ENCODE measurements at regions not wholly inside any gene's neighbourhood (a gene's known extent, or its start where the extent isn't known, plus 50 kb on each side); places are given as distances from the start of the nearest gene placed in this dataset.

GRCh38 chr1:56411021-56411420 lies 168.3 kb downstream of the PLPP3 start:
- Histone ChIP-seq H3K9ac (ENCODE audit: insufficient read depth, low read depth, low read length) (no peak overlapping the region), H3K27me3 (ENCODE audit: control insufficient read depth in 1 of 2, insufficient read depth in 2 of 2, low read length in 2 of 2) (no peaks in the 10 kb centered on the region), H3K27ac (ENCODE audit: extremely low read length, insufficient read depth, low read length) (peak overlapping the region; percentile 34), H3K4me3 (replicated peaks in 1 of 3; ENCODE audit: insufficient read depth in 1 of 3, low read depth in 2 of 3, low read length in 3 of 3) (no peak overlapping the region), H3K9me3 (ENCODE audit: low read length) (no peaks in the 10 kb centered on the region), H4K20me1 (ENCODE audit: insufficient read depth, low read length) (no peaks in the 10 kb centered on the region), H3K4me2 (ENCODE audit: low read depth, low read length) (no peak overlapping the region), H3K79me2 (ENCODE audit: insufficient read depth, low read length) (no peaks in the 10 kb centered on the region), H3K36me3 (replicated peaks in 1 of 2; ENCODE audit: control insufficient read depth in 1 of 2, insufficient read depth in 2 of 2, low read length in 2 of 2) (no peaks in the 10 kb centered on the region), H2AFZ (ENCODE audit: low read length) (no peak overlapping the region), H3K4me1 (ENCODE audit: insufficient read depth, low read length) (peaks cover 67% of the 10 kb centered on the region)
- DNase-seq (ENCODE audit: low spot score) = no peak
- ChIA-PET POLR2A (interaction anchor here (0.8 to 1.8 kb wide), 11 partner anchors 26 to 168 kb away, joined by 3 to 7 read pairs (median 4); partner anchors contain the start of gene PLPP3), CTCF (ENCODE audit: low intra/inter-chr PET ratio, low total read pairs) (no interaction called here)
- no peak for ATAC-seq
- 0 out of 2 replicates have a peak, but pooled peaks have one; percentile 30 for TF ChIP-seq ZFY (CRISPR knock-in tag; IDR thresholded peaks at IDR 0.05)
- TF ChIP-seq, protein P1, sequence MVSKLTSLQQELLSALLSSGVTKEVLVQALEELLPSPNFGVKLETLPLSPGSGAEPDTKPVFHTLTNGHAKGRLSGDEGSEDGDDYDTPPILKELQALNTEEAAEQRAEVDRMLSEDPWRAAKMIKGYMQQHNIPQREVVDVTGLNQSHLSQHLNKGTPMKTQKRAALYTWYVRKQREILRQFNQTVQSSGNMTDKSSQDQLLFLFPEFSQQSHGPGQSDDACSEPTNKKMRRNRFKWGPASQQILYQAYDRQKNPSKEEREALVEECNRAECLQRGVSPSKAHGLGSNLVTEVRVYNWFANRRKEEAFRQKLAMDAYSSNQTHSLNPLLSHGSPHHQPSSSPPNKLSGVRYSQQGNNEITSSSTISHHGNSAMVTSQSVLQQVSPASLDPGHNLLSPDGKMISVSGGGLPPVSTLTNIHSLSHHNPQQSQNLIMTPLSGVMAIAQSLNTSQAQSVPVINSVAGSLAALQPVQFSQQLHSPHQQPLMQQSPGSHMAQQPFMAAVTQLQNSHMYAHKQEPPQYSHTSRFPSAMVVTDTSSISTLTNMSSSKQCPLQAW (CRISPR knock-in tag; IDR thresholded peaks at IDR 0.05) = 0 out of 2 replicates have a peak, but pooled peaks have one; percentile 1
- TF ChIP-seq HNF4A (CRISPR knock-in tag; IDR thresholded peaks at IDR 0.05) = peak; percentile 60
- no peak for TF ChIP-seq ASH2L (IDR thresholded peaks at IDR 0.05; ENCODE audit: insufficient read length, low read depth, low read length)
- TF ChIP-seq RBAK (CRISPR knock-in tag; IDR thresholded peaks at IDR 0.05) = no peak
- FAIRE-seq = no peak
- BruUV-seq (replicated peaks) = no TSS peak
- intact Hi-C loops (cut with micrococcal nuclease; ENCODE audit: unreplicated experiment) = loop anchor here (5.0 kb wide), 2 partner anchors 36 to 174 kb away; no protein-coding TSS in a partner anchor
- in situ Hi-C loops (cut with HindIII; ENCODE audit: extremely low pct_ligation_motif_present, low pct_unique_long_range_greater_than_20kb) = loop anchor here (5.0 kb wide), 1 partner anchor 96 kb away; no protein-coding TSS in a partner anchor
- 53% methylated on average over 2 of the region's 2 CpGs for WGBS (ENCODE audit: low lambda C conversion rate)

- Histone ChIP-seq H3K4me2 (ENCODE audit: low read depth, low read length) (no peak overlapping the region), H3K27me3 (ENCODE audit: control insufficient read depth in 1 of 2, insufficient read depth in 2 of 2, low read length in 2 of 2) (no peaks in the 10 kb centered on the region), H3K36me3 (replicated peaks in 1 of 2; ENCODE audit: control insufficient read depth in 1 of 2, insufficient read depth in 2 of 2, low read length in 2 of 2) (no peaks in the 10 kb centered on the region), H3K27ac (ENCODE audit: extremely low read length, insufficient read depth, low read length) (no peak overlapping the region), H3K4me3 (replicated peaks in 1 of 3; ENCODE audit: insufficient read depth in 1 of 3, low read depth in 2 of 3, low read length in 3 of 3) (no peak overlapping the region), H3K4me1 (ENCODE audit: insufficient read depth, low read length) (peaks cover 61% of the 10 kb centered on the region), H3K79me2 (ENCODE audit: insufficient read depth, low read length) (no peaks in the 10 kb centered on the region), H4K20me1 (ENCODE audit: insufficient read depth, low read length) (no peaks in the 10 kb centered on the region), H2AFZ (ENCODE audit: low read length) (no peak overlapping the region), H3K9ac (ENCODE audit: insufficient read depth, low read depth, low read length) (no peak overlapping the region), H3K9me3 (ENCODE audit: low read length) (no peaks in the 10 kb centered on the region)
- ATAC-seq = no peak
- POLR2A ChIA-PET = interaction anchor here (0.9 to 1.8 kb wide), 10 partner anchors 51 to 169 kb away, joined by 3 to 7 read pairs (median 4); partner anchors contain the start of gene PLPP3
- no peak for DNase-seq (ENCODE audit: low spot score)
- TF ChIP-seq, protein P2, sequence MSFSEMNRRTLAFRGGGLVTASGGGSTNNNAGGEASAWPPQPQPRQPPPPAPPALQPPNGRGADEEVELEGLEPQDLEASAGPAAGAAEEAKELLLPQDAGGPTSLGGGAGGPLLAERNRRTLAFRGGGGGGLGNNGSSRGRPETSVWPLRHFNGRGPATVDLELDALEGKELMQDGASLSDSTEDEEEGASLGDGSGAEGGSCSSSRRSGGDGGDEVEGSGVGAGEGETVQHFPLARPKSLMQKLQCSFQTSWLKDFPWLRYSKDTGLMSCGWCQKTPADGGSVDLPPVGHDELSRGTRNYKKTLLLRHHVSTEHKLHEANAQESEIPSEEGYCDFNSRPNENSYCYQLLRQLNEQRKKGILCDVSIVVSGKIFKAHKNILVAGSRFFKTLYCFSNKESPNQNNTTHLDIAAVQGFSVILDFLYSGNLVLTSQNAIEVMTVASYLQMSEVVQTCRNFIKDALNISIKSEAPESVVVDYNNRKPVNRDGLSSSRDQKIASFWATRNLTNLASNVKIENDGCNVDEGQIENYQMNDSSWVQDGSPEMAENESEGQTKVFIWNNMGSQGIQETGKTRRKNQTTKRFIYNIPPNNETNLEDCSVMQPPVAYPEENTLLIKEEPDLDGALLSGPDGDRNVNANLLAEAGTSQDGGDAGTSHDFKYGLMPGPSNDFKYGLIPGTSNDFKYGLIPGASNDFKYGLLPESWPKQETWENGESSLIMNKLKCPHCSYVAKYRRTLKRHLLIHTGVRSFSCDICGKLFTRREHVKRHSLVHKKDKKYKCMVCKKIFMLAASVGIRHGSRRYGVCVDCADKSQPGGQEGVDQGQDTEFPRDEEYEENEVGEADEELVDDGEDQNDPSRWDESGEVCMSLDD (CRISPR knock-in tag; IDR thresholded peaks at IDR 0.05; ENCODE audit: borderline replicate concordance) = no peak
- 0 out of 2 replicates have a peak, but pooled peaks have one; percentile 12 for TF ChIP-seq EHMT2 (IDR thresholded peaks at IDR 0.05; ENCODE audit: borderline replicate concordance, low read depth, low read length)
- in situ Hi-C loops (cut with HindIII; ENCODE audit: extremely low pct_ligation_motif_present, low pct_unique_long_range_greater_than_20kb) (loop anchor here (5.0 kb wide), 1 partner anchor 97 kb away; no protein-coding TSS in a partner anchor), intact Hi-C loops (cut with micrococcal nuclease; ENCODE audit: unreplicated experiment) (loop anchor here (5.0 kb wide), 2 partner anchors 37 to 173 kb away; no protein-coding TSS in a partner anchor)
- no TSS peak for BruUV-seq (replicated peaks)
- WGBS (ENCODE audit: low lambda C conversion rate) = 98% methylated on average over 3 of the region's 3 CpGs
- CTCF ChIA-PET (ENCODE audit: low intra/inter-chr PET ratio, low total read pairs) = no interaction called here
- FAIRE-seq = no peak
Observed at GRCh38 chr1:56410405-56410804, 169.0 kb downstream of the PLPP3 start.
